Heart right ventricle (tissue), 16 donors: ENCODE measurements at regions not wholly inside any gene's neighbourhood (a gene's known extent, or its start where the extent isn't known, plus 50 kb on each side); places are given as distances from the start of the nearest gene placed in this dataset.

Experiments used
- ATAC-seq, 8 donors: fragments of 200-7000 bp; cut with Tn5 transposase; one replicate each; pipeline ENCODE4 v1.9.1; 2020; ENCODE audit warnings: mild to moderate bottlenecking in 8 of 8, moderate library complexity in 8 of 8, moderate number of reproducible peaks in 1 of 8
- DNase-seq, 2 donors: peaks; one replicate each; pipeline ENCODE4 v3.0.0-alpha.2; 2020
- H3K27ac ChIP-seq, 10 donors: fragments of 200-600 bp; sonication (generic) in 2 of 10; one replicate each; pipeline versions ENCODE4 v1.5.0 to v1.8.0; 2020 to 2022; ENCODE audit warnings: mild to moderate bottlenecking in 3 of 10
- H3K27me3 ChIP-seq, 7 donors: fragments of 200-600 bp; one replicate each; pipeline ENCODE4 v1.8.0; 2021 to 2022; ENCODE audit warnings: mild to moderate bottlenecking in 2 of 7
- H3K36me3 ChIP-seq, 9 donors: fragments of 200-600 bp; sonication (generic) in 1 of 9; one replicate each; pipeline versions ENCODE4 v1.5.0 to v1.8.0; 2020 to 2022; ENCODE audit warnings: mild to moderate bottlenecking in 2 of 9
- H3K4me1 ChIP-seq, 9 donors: fragments of 200-600 bp; sonication (generic) in 1 of 9; one replicate each; pipeline versions ENCODE4 v1.5.0 to v1.8.0; 2020 to 2022; ENCODE audit warnings: mild to moderate bottlenecking in 4 of 9
- H3K4me3 ChIP-seq, 10 donors: fragments of 200-600 bp; sonication (generic) in 2 of 10; one replicate each; pipeline versions ENCODE4 v1.5.0 to v1.8.0; 2020 to 2022; ENCODE audit warnings: mild to moderate bottlenecking in 7 of 10, moderate library complexity in 2 of 10
- H3K9me3 ChIP-seq, 11 donors: fragments of 200-600 bp in 10 of 11; sonication (generic) in 2 of 11; one replicate each; pipeline versions ENCODE4 v1.5.0 to v1.8.0; 2013 to 2022; ENCODE audit warnings: mild to moderate bottlenecking in 2 of 11, control low read depth in 1 of 11, moderate library complexity in 1 of 11
- CTCF ChIP-seq, 9 donors: fragments of 200-600 bp; sonication (generic) in 2 of 9; IDR thresholded peaks; one replicate each; pipeline versions ENCODE4 v1.5.0 to v1.8.0; 2021 to 2022; ENCODE audit warnings: antibody characterized with exemption in 9 of 9, mild to moderate bottlenecking in 5 of 9, moderate library complexity in 1 of 9
- WGBS, 2 donors: extraction: QIAGEN DNeasy Blood & Tissue Kit; methylation state at CpG; one replicate each; pipeline ENCODE4 v1.1.7; 2013; ENCODE audit warnings: inconsistent platforms in 1 of 2; 5-methylcytosine and 5-hydroxymethylcytosine counted together
- intact Hi-C, 10 donors: fragments of 100-400 bp; cut with DNase I; formaldehyde crosslinking; loops; one replicate each; pipeline versions ENCODE4 v1.11.1 to v1.14.2; 2022
- donor health status: Arrhythmogenic right ventricular cardiomyopathy.
- donor health status: ischemic (EF 13 %, LVEDD 7.1; RV severe dilation, severe dysfunction).
- donor health status: healthy with polysubstance abuse.
- donor health status: DM: no; HTN: yes; CAD: no.
- donor health status: DM: no; HTN: no; CAD: no.
- donor health status: ischemic (EF 25% LVEDD 6.9; RV normal size, moderate dysfunction).
- donor health status: ischemic (EF 25% LVEDD 5.7; RV mildly dilated, moderate dysfunction).
- donor health status: healthy.
- donor health status: DM: yes; HTN: yes; CAD: no.
- donor health status: Ischemic cardiomyopathy.
- donor health status: ischemic (EF 35%, LVEDD 5.7; RV mildly dilated, moderate dysfunction).
- donor health status: nonischemic (EF 11% LVEDD 7.7; RV severe dilation, severe dysfunction).
- donor health status: DM: yes; HTN: yes; CAD: no.
- donor health status: PGD.
- donor health status: ischemic (EF 29% LVEDD 5.4; RV normal size, mild dysfunction).
- donor health status: nonischemic (EF 23%, LVEDD 6.1; RV moderate dilation, normal function).

- H3K27me3 ChIP-seq: peaks cover 0 to 18% (median 5%) of the 10 kb centered on the region in 7 donors
- H3K4me1 ChIP-seq: no peaks in the 10 kb centered on the region
- intact Hi-C loops: loop anchor here in 1 of 10 donors (5.0 kb wide), 1 partner anchor 271 kb away; no protein-coding TSS in a partner anchor
- 44 to 56% methylated on average over 11 of the region's 11 CpGs for WGBS, 2 donors
- ATAC-seq (peak in 3 of 8 donors; percentile 24 to 59 (median 45)), DNase-seq (peak; percentile 19 to 31)
- TF ChIP-seq CTCF (IDR thresholded peaks at IDR 0.05): peak in 8 of 9 donors; percentile 38 to 85 (median 62)
- no peak overlapping the region for H3K27ac ChIP-seq
- no peaks in the 10 kb centered on the region for H3K9me3 ChIP-seq
- no peaks in the 10 kb centered on the region for H3K36me3 ChIP-seq
- H3K4me3 ChIP-seq: no peak overlapping the region
Observed at GRCh38 chr17:51461578-51462004, 201.2 kb downstream of the UTP18 start.

DNA sequence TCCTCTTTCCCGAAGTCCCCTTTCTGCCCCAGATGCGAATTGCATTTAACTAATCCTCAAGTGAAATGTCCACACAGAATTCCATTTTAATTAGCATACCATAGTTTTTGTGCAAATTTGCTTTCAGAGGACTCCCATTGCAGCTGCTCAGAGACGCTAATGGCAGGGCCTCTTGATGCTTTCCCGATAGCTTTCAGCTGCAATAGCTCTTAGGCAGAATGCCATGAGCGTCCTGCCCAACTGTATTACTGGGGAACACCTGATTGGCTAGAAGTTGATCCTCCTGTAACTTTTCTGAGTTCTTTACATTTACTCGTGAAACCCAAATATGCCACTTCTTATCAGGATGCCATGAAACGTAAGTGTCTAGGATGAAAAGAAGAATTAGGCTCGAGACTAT is 203.0 kb downstream of the UTP18 start:
- WGBS, 2 donors: 82 to 84% methylated on average over 8 of the region's 8 CpGs
- no peak for ATAC-seq
- H3K9me3 ChIP-seq: no peaks in the 10 kb centered on the region

DNA sequence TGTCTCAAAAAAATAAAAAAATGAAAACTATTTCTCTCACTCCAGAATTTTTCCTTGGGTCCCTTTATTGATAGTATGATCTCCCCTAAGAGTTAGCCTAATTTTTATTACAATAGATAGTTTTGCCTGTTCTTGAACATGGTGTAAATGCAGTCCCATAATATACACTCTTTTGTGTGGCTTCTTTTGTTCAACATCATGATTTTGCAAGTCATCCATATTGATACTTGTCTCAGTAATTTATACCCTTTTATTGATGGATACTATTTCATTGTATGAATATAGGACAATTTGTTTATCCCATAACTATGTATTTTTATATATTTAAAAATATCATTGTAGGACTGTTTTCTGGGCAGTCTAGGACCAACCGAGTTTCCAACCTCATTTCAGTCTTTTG is 207.0 kb downstream of the UTP18 start:
- no peak for ATAC-seq
- Histone ChIP-seq H3K27ac (no peak overlapping the region), H3K9me3 (no peaks in the 10 kb centered on the region), H3K36me3 (no peaks in the 10 kb centered on the region), H3K27me3 (peaks cover 0 to 31% (median 17%) of the 10 kb centered on the region in 7 donors), H3K4me3 (no peak overlapping the region), H3K4me1 (no peaks in the 10 kb centered on the region)
- DNase-seq: no peak
- 58 to 69% methylated on average over 1 of the region's 1 CpG for WGBS, 2 donors
- no peak for TF ChIP-seq CTCF (IDR thresholded peaks at IDR 0.05)
- intact Hi-C loops: no loop called here

More for the DNA sequence above, 203.0 kb downstream of the UTP18 start:
- intact Hi-C loops: loop anchor here in 1 of 10 donors (5.0 kb wide), 1 partner anchor 269 kb away; no protein-coding TSS in a partner anchor
- Histone ChIP-seq H3K36me3 (no peaks in the 10 kb centered on the region), H3K4me1 (no peaks in the 10 kb centered on the region), H3K27ac (no peak overlapping the region), H3K27me3 (peaks cover 0 to 23% (median 7%) of the 10 kb centered on the region in 7 donors), H3K4me3 (no peak overlapping the region)
- no peak for TF ChIP-seq CTCF (IDR thresholded peaks at IDR 0.05)
- no peak for DNase-seq

GRCh38 chr17:51472670-51473205 is 212.4 kb downstream of the UTP18 start:
- WGBS, 2 donors: 73 to 75% methylated on average over 2 of the region's 2 CpGs
- no peak for ATAC-seq
- no peak for DNase-seq
- intact Hi-C loops: no loop called here
- no peak for TF ChIP-seq CTCF (IDR thresholded peaks at IDR 0.05)
- no peaks in the 10 kb centered on the region for H3K4me1 ChIP-seq
- no peak overlapping the region for H3K27ac ChIP-seq
- no peaks in the 10 kb centered on the region for H3K9me3 ChIP-seq
- peaks cover 0 to 46% (median 19%) of the 10 kb centered on the region in 7 donors for H3K27me3 ChIP-seq
- H3K36me3 ChIP-seq: no peaks in the 10 kb centered on the region
- no peak overlapping the region for H3K4me3 ChIP-seq
